ENCODE measurements at regions not wholly inside any gene's neighbourhood (a gene's known extent, or its start where the extent isn't known, plus 50 kb on each side); places are given as distances from the start of the nearest gene placed in this dataset.

DNA sequence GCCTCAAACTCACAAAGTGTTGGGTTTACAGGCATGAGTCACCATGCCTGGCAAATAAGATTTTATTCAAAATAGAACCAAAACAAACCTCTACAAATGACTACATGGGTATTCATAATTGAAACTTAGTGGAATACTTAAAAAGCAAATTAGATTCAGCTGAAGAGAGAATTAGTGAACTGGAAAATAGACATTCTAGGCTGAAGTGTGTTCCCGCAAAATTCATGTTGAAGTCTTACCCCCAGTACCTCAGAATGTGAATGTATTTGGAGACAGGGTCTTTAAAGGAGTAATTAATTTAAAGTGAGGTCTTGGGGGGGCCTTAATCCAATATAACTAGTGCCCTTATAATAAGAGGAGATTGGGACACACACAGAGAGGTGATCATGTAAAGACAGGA is 88.5 kb upstream of the OTOS start:
- TF ChIP-seq CTCF (IDR thresholded peaks at IDR 0.05), result no peak
- TF ChIP-seq POLR2A (IDR thresholded peaks at IDR 0.05), result no peak
